Fibroblast of lung (primary cell): ENCODE measurements at regions not wholly inside any gene's neighbourhood (a gene's known extent, or its start where the extent isn't known, plus 50 kb on each side); places are given as distances from the start of the nearest gene placed in this dataset.

Source experiments
- CTCF ChIP-seq, 2 donors: IDR thresholded peaks in 1 of 2; conservative IDR thresholded peaks in 1 of 2; 1 replicate in 1 of 2; 2 replicates in 1 of 2; pipeline ENCODE4 v1.5.1; 2011 to 2012; ENCODE audit warnings: low read length in 2 of 2, control low read depth in 1 of 2, inconsistent platforms in 1 of 2, low read depth in 1 of 2, mild to moderate bottlenecking in 1 of 2
- EZH2 ChIP-seq: IDR thresholded peaks from 2 replicates; pipeline ENCODE4 v1.5.1; 2012; ENCODE audit warnings: low read length, control low read depth, mild to moderate bottlenecking; ENCODE audit errors: missing control alignments

GRCh38 chr3:103899328-103899727, 1464.5 kb downstream of the ZPLD1 start:
- TF ChIP-seq EZH2 (no peak), CTCF (conservative IDR thresholded peaks at IDR 0.05 in 1 of 2, IDR thresholded peaks at IDR 0.05 in 1 of 2; ENCODE audit: low read depth in 1 of 2, low read length in 2 of 2) (no peak)
